A549 (cell line): ENCODE measurements at regions not wholly inside any gene's neighbourhood (a gene's known extent, or its start where the extent isn't known, plus 50 kb on each side); places are given as distances from the start of the nearest gene placed in this dataset.
A peak's percentile ranks its signal among the peaks of the same experiment; 100 is the strongest.

Experiments used
- ATAC-seq, 2 experiments: fragments of 200-7000 bp in 1 of 2; fragments of >200 bp in 1 of 2; cut with Nextera tagmentation in 1 of 2; cut with Tn5 transposase in 1 of 2; 3 replicates each; pipeline versions ENCODE4 v1.8.0 to v1.9.1; 2018 to 2020; ENCODE audit warnings: mild to moderate bottlenecking in 1 of 2, moderate library complexity in 1 of 2
- CTCF ChIA-PET: fragments of 300-600 bp; sonication (Branson Sonifier 250); formaldehyde crosslinking; extraction: SDS; loops from one replicate; lab custom pipeline; 2021; ENCODE audit warnings: antibody characterized with exemption, inconsistent platforms; lab: Yijun Ruan, JAX
- POLR2A ChIA-PET: fragments of 350-600 bp; formaldehyde crosslinking; extraction: SDS; loops from one replicate; lab custom pipeline; 2021; ENCODE audit warnings: antibody characterized with exemption, inconsistent platforms; lab: Yijun Ruan, JAX
- DNase-seq, 2 experiments: peaks; one replicate each; pipeline versions ENCODE4 v3.0.0 to v3.0.0-alpha.2; 2011 to 2016; ENCODE audit warnings: low read depth in 1 of 2, low spot score in 1 of 2
- FAIRE-seq: peaks from 2 replicates; lab custom pipeline; 2011; peaks lifted over from hg19 to GRCh38; lab: Jason Lieb, UNC
- H3K27ac ChIP-seq, 2 experiments: fragments of >200 bp; sonication (Bioruptor Twin); formaldehyde crosslinking; 3 replicates each; pipeline ENCODE4 v1.5.1; 2016 to 2017
- H3K4me1 ChIP-seq: fragments of >200 bp; sonication (Bioruptor Twin); formaldehyde crosslinking; 3 replicates; pipeline ENCODE4 v1.6.1; 2016
- H3K4me2 ChIP-seq: fragments of >200 bp; sonication (Bioruptor Twin); formaldehyde crosslinking; 3 replicates; pipeline ENCODE4 v1.6.1; 2016
- H3K4me3 ChIP-seq: fragments of >200 bp; sonication (Bioruptor Twin); formaldehyde crosslinking; 3 replicates; pipeline ENCODE4 v1.5.1; 2016
- H3K9me3 ChIP-seq: fragments of >200 bp; sonication (Bioruptor Twin); formaldehyde crosslinking; 3 replicates; pipeline ENCODE4 v1.6.1; 2016
- CEBPB ChIP-seq, 2 experiments: fragments of >200 bp in 1 of 2; sonication (Bioruptor Twin) in 1 of 2; formaldehyde crosslinking in 1 of 2; IDR thresholded peaks; 2 replicates each; pipeline ENCODE4 v1.6.1; 2012 to 2016
- CHD4 ChIP-seq: fragments of 200-600 bp; sonication (generic); IDR thresholded peaks from 2 replicates; pipeline ENCODE4 v1.6.1; 2016; ENCODE audit warnings: antibody characterized with exemption, mild to moderate bottlenecking, borderline replicate concordance
- EHF ChIP-seq: fragments of 250-450 bp; sonication (Bioruptor Pico); IDR thresholded peaks from 2 replicates; pipeline ENCODE4 v1.5.0; 2020; ENCODE audit warnings: mild to moderate bottlenecking
- EP300 ChIP-seq, 2 experiments: fragments of >200 bp; sonication (Bioruptor Twin); formaldehyde crosslinking; IDR thresholded peaks; 2 replicates in 1 of 2; 3 replicates in 1 of 2; pipeline ENCODE4 v1.6.1; 2016 to 2017
- ESRRA ChIP-seq: fragments of 150-350 bp; IDR thresholded peaks from 2 replicates; pipeline ENCODE4 v1.6.1; 2014; ENCODE audit warnings: mild to moderate bottlenecking, low read length, borderline replicate concordance
- FOSB ChIP-seq: fragments of 250-450 bp; sonication (Bioruptor Pico); IDR thresholded peaks from 2 replicates; pipeline ENCODE4 v1.5.0; 2020; ENCODE audit warnings: mild to moderate bottlenecking, moderate library complexity
- FOSL2 ChIP-seq, 2 experiments: fragments of 450-650 bp in 1 of 2; fragments of >200 bp in 1 of 2; sonication (Bioruptor Twin) in 1 of 2; formaldehyde crosslinking; IDR thresholded peaks; 2 replicates each; pipeline versions ENCODE4 v1.5.0 to v1.6.1; 2016 to 2020; ENCODE audit warnings: mild to moderate bottlenecking in 1 of 2, moderate library complexity in 1 of 2
- FOXS1 ChIP-seq: fragments of 250-450 bp; sonication (Bioruptor Pico); IDR thresholded peaks from 2 replicates; pipeline ENCODE4 v1.5.0; 2020; ENCODE audit warnings: mild to moderate bottlenecking, moderate library complexity
- GATA3 ChIP-seq: IDR thresholded peaks from 2 replicates; pipeline ENCODE4 v1.6.1; 2012; ENCODE audit warnings: borderline replicate concordance
- HDAC2 ChIP-seq: fragments of 200-600 bp; sonication (generic); IDR thresholded peaks from 2 replicates; pipeline ENCODE4 v1.6.1; 2016
- HEYL ChIP-seq: fragments of 250-450 bp; sonication (Bioruptor Pico); IDR thresholded peaks from 2 replicates; pipeline ENCODE4 v1.8.0; 2021; ENCODE audit warnings: mild to moderate bottlenecking, moderate library complexity
- HOXB13 ChIP-seq: fragments of 250-450 bp; sonication (Bioruptor Pico); IDR thresholded peaks from 2 replicates; pipeline ENCODE4 v1.5.0; 2020; ENCODE audit warnings: low read depth, mild to moderate bottlenecking, moderate library complexity
- JUNB ChIP-seq: fragments of >200 bp; sonication (Bioruptor Twin); formaldehyde crosslinking; IDR thresholded peaks from 2 replicates; pipeline ENCODE4 v1.6.1; 2016
- KDM5A ChIP-seq: fragments of 200-600 bp; sonication (generic); IDR thresholded peaks from 2 replicates; pipeline ENCODE4 v1.6.1; 2016; ENCODE audit warnings: antibody characterized with exemption, mild to moderate bottlenecking
- NR3C1 ChIP-seq: fragments of >200 bp; sonication (Bioruptor Twin); formaldehyde crosslinking; IDR thresholded peaks from 3 replicates; pipeline ENCODE4 v1.6.1; 2017
- PHF8 ChIP-seq: fragments of 200-600 bp; sonication (generic); IDR thresholded peaks from 2 replicates; pipeline ENCODE4 v1.6.1; 2016; ENCODE audit warnings: low read depth, mild to moderate bottlenecking, antibody characterized with exemption, moderate library complexity, borderline replicate concordance
- POLR2A ChIP-seq: IDR thresholded peaks from 2 replicates; pipeline ENCODE4 v1.6.1; 2012; ENCODE audit warnings: mild to moderate bottlenecking, low read length
- RAD21 ChIP-seq, 2 experiments: fragments of >200 bp in 1 of 2; sonication (Bioruptor Twin) in 1 of 2; formaldehyde crosslinking in 1 of 2; IDR thresholded peaks in 1 of 2; conservative IDR thresholded peaks in 1 of 2; 2 replicates in 1 of 2; 3 replicates in 1 of 2; pipeline ENCODE4 v1.6.1; 2012 to 2018; ENCODE audit warnings: inconsistent platforms in 1 of 2
- RCOR1 ChIP-seq: fragments of 150-350 bp; IDR thresholded peaks from 2 replicates; pipeline ENCODE4 v1.6.1; 2014; ENCODE audit warnings: antibody characterized with exemption, low read length, low read depth
- RNF2 ChIP-seq: fragments of 200-600 bp; sonication (generic); IDR thresholded peaks from 2 replicates; pipeline ENCODE4 v1.6.1; 2016; ENCODE audit warnings: low read depth, mild to moderate bottlenecking, antibody characterized with exemption, moderate library complexity, borderline replicate concordance
- TP53 ChIP-seq: fragments of 250-450 bp; sonication (Bioruptor Pico); IDR thresholded peaks from 2 replicates; pipeline ENCODE4 v1.5.0; 2021; ENCODE audit warnings: mild to moderate bottlenecking, moderate library complexity
- USF2 ChIP-seq: fragments of 450-650 bp; IDR thresholded peaks from 2 replicates; pipeline ENCODE4 v1.6.1; 2014; ENCODE audit warnings: antibody characterized with exemption
- ZC3H11A ChIP-seq: fragments of 450-650 bp; IDR thresholded peaks from 2 replicates; pipeline ENCODE4 v1.6.1; 2014; ENCODE audit warnings: antibody characterized with exemption, mild to moderate bottlenecking
- ZFP36 ChIP-seq: fragments of 450-650 bp; IDR thresholded peaks from 2 replicates; pipeline ENCODE4 v1.6.1; 2014; ENCODE audit warnings: borderline replicate concordance; ENCODE audit not compliant: partially characterized antibody
- WGBS: methylation state at CpG from one replicate; pipeline ENCODE4 v1.1.6; 2017; ENCODE audit errors: missing lambda C conversion rate; 5-methylcytosine and 5-hydroxymethylcytosine counted together
- TF ChIP-seq, protein P1 (sequence below): IDR thresholded peaks from 2 replicates; pipeline ENCODE4 v1.6.1; 2012; ENCODE audit warnings: low read depth, borderline replicate concordance

DNA sequence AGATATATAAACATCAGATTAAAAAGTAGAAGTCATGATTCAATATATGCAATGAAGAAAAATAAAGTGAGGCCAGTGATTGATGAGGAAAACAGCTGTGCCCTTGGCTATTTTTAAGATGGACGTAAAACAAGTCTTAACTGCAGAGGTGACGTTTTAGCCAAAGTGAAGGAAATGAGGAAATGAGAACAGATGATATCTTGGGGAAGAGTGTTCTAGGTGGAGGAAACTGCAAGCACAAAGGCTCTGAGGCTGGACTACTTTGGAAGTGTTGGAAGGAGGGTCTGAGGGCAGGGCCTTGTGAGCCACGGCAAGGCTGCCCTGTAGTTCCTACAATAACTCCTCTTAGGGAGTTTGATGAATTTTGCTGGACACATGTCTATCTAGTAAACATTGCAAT is 140.5 kb upstream of the AKR1E2 start:
- H3K9me3 ChIP-seq = 0 out of 3 replicates have a peak, but pooled peaks cover 3% of the 10 kb centered on the region
- DNase-seq (no peak), FAIRE-seq (no peak), ATAC-seq (no peak)
- WGBS = 92% methylated on average over 3 of the region's 3 CpGs
- H3K4me3 ChIP-seq = no peak overlapping the region
- H3K4me2 ChIP-seq = no peak overlapping the region
- peak overlapping the region; percentile 19 to 71 for H3K27ac ChIP-seq
- ChIA-PET POLR2A (interaction anchor here (1.2 to 1.4 kb wide), 2 partner anchors 19 to 40 kb away, joined by 5 read pairs; no protein-coding TSS in a partner anchor), CTCF (interaction anchor here (1.7 to 1.8 kb wide), 2 partner anchors 11 to 15 kb away, joined by 5 to 6 read pairs; no protein-coding TSS in a partner anchor)
- TF ChIP-seq PHF8 (no peak), NR3C1 (no peak), HEYL (CRISPR knock-in tag) (no peak), TP53 (CRISPR knock-in tag) (no peak), ESRRA (no peak), FOSL2 (IDR thresholded peaks at IDR 0.05) (no peak), FOSL2 (CRISPR knock-in tag; IDR thresholded peaks at IDR 0.05) (no peak), ZFP36 (no peak), HOXB13 (no peak), JUNB (no peak), FOSB (no peak), FOXS1 (CRISPR knock-in tag) (no peak), EP300 (IDR thresholded peaks at IDR 0.05) (no peak), RNF2 (no peak), EHF (CRISPR knock-in tag) (no peak), RAD21 (conservative IDR thresholded peaks at IDR 0.05 in 1 of 2, IDR thresholded peaks at IDR 0.05 in 1 of 2) (no peak), CHD4 (no peak), HDAC2 (no peak), RCOR1 (no peak), KDM5A (no peak)
- TF ChIP-seq, protein P1, sequence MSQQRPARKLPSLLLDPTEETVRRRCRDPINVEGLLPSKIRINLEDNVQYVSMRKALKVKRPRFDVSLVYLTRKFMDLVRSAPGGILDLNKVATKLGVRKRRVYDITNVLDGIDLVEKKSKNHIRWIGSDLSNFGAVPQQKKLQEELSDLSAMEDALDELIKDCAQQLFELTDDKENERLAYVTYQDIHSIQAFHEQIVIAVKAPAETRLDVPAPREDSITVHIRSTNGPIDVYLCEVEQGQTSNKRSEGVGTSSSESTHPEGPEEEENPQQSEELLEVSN = no peak
- H3K4me1 ChIP-seq = peaks cover 35% of the 10 kb centered on the region

DNA sequence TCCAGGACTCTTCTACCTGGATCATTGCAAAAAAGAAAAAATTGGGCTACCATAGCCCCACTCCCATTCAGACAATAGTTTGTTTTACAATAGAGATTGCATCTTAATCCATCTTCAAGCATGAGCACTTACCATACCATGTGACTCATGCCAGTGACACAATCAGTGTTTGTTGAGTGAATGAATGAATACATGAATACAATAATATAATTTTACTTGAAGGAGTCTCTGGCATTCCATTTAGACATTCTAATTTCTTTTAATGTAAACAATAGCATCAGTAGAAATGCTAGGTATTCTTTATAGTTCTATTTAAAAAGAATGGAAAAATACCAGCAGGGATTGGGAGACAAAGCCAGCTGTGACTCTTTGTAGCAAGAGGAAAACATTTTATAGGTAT is 141.6 kb upstream of the AKR1E2 start:
- ChIA-PET POLR2A (no interaction called here), CTCF (interaction anchor here (1.8 kb wide), 1 partner anchor 16 kb away, joined by 6 read pairs; no protein-coding TSS in a partner anchor)
- H3K4me3 ChIP-seq = no peak overlapping the region
- H3K9me3 ChIP-seq = 0 out of 3 replicates have a peak, but pooled peaks cover 1% of the 10 kb centered on the region
- ATAC-seq (no peak; a peak in 1 of 6 replicates), DNase-seq (no peak), FAIRE-seq (peak; percentile 88)
- peaks cover 36% of the 10 kb centered on the region for H3K4me1 ChIP-seq
- H3K4me2 ChIP-seq = peak overlapping the region; percentile 25; the same call in 1 of the 3 replicates
- peak overlapping the region; percentile 11 to 71; a peak in 4 of 6 replicates for H3K27ac ChIP-seq
- no peak for TF ChIP-seq FOSL2 (IDR thresholded peaks at IDR 0.05)
- peak; percentile 60 for TF ChIP-seq FOSL2 (CRISPR knock-in tag; IDR thresholded peaks at IDR 0.05)
- TF ChIP-seq ZC3H11A = no peak
- TF ChIP-seq, protein P1 = no peak
- no peak for TF ChIP-seq ZFP36
- TF ChIP-seq CEBPB (IDR thresholded peaks at IDR 0.05) = 0 out of 4 replicates have a peak, but pooled peaks of 1 of the 2 experiments have one; percentile 24
- no peak for TF ChIP-seq POLR2A
- 0 out of 2 replicates have a peak, but pooled peaks have one; percentile 25 for TF ChIP-seq USF2
- TF ChIP-seq GATA3 = peak; percentile 58; the same call in 1 of the 2 replicates
